SU-DHL-6 (cell line): ENCODE measurements at regions not wholly inside any gene's neighbourhood (a gene's known extent, or its start where the extent isn't known, plus 50 kb on each side); places are given as distances from the start of the nearest gene placed in this dataset.

ENCODE experiments used
- H2AFZ ChIP-seq: fragments of 200-600 bp; sonication (generic); 2 replicates; pipeline ENCODE4 v1.6.1; 2014; ENCODE audit warnings: low read depth, mild to moderate bottlenecking, moderate library complexity, mixed read lengths, antibody characterized with exemption, low read length; ENCODE audit not compliant: severe bottlenecking
- H3F3A ChIP-seq: fragments of 200-600 bp; shearing (Covaris generic); 2 replicates; pipeline ENCODE4 v1.6.0; 2016; ENCODE audit warnings: antibody characterized with exemption, mild to moderate bottlenecking; ENCODE audit not compliant: insufficient read depth
- H3K27ac ChIP-seq: fragments of 200-600 bp; sonication (generic); 2 replicates; pipeline ENCODE4 v1.5.1; 2016; ENCODE audit warnings: low read depth, mild to moderate bottlenecking, low read length, moderate library complexity, mixed read lengths
- H3K27me3 ChIP-seq: fragments of 200-600 bp; sonication (generic), shearing (Covaris generic); 2 replicates; pipeline ENCODE4 v1.6.0; 2014; ENCODE audit warnings: mild to moderate bottlenecking, low read length
- H3K36me3 ChIP-seq: fragments of 200-600 bp; sonication (generic); 2 replicates; pipeline ENCODE4 v1.6.1; 2014; ENCODE audit warnings: mild to moderate bottlenecking, low read length, mixed read lengths
- H3K4me2 ChIP-seq: fragments of 300-600, 200-600 bp; shearing (Covaris generic), sonication (generic); 2 replicates; pipeline ENCODE4 v1.6.0; 2014; ENCODE audit warnings: low read length, low read depth, mild to moderate bottlenecking; ENCODE audit not compliant: poor library complexity, severe bottlenecking
- H3K4me3 ChIP-seq: fragments of 200-600 bp; sonication (generic); 2 replicates; pipeline ENCODE4 v1.5.1; 2014; ENCODE audit warnings: antibody characterized with exemption, low read length, mild to moderate bottlenecking, mixed read lengths; ENCODE audit not compliant: insufficient read depth, poor library complexity, severe bottlenecking
- H3K79me2 ChIP-seq: fragments of 200-600 bp; sonication (generic); 2 replicates; pipeline ENCODE4 v1.6.1; 2014; ENCODE audit warnings: mild to moderate bottlenecking, low read length, moderate library complexity; ENCODE audit not compliant: insufficient read depth
- H3K9ac ChIP-seq: fragments of 200-600 bp; sonication (generic); 2 replicates; pipeline ENCODE4 v1.7.0; 2014; ENCODE audit warnings: mild to moderate bottlenecking, low read length
- H3K9me2 ChIP-seq: fragments of 200-600 bp; sonication (generic); replicated peaks from 2 replicates; pipeline ENCODE4 v1.6.1; 2014; ENCODE audit warnings: low read length; ENCODE audit not compliant: insufficient read depth
- H3K9me3 ChIP-seq: fragments of 200-600 bp; sonication (generic); 2 replicates; pipeline ENCODE4 v1.6.1; 2014; ENCODE audit warnings: low read length, mixed read lengths; ENCODE audit not compliant: insufficient read depth
- H4K20me1 ChIP-seq: fragments of 200-600 bp; sonication (generic); 2 replicates; pipeline ENCODE4 v1.6.1; 2014; ENCODE audit warnings: low read depth, mild to moderate bottlenecking, antibody characterized with exemption, low read length, moderate library complexity, mixed read lengths
- EZH2phosphoT487 ChIP-seq: fragments of 200-600 bp; sonication (generic), shearing (Covaris generic); conservative IDR thresholded peaks from 2 replicates; pipeline ENCODE4 v1.6.1; 2018; ENCODE audit warnings: mild to moderate bottlenecking, antibody characterized with exemption, low read length, moderate library complexity, mixed read lengths
- TF ChIP-seq, protein P1 (sequence below): fragments of 200-600 bp; sonication (generic); IDR thresholded peaks from one replicate; pipeline ENCODE4 v1.5.1; 2017; ENCODE audit warnings: antibody characterized with exemption, mild to moderate bottlenecking, low read length, moderate library complexity; ENCODE audit not compliant: insufficient read depth, poor library complexity, severe bottlenecking

DNA sequence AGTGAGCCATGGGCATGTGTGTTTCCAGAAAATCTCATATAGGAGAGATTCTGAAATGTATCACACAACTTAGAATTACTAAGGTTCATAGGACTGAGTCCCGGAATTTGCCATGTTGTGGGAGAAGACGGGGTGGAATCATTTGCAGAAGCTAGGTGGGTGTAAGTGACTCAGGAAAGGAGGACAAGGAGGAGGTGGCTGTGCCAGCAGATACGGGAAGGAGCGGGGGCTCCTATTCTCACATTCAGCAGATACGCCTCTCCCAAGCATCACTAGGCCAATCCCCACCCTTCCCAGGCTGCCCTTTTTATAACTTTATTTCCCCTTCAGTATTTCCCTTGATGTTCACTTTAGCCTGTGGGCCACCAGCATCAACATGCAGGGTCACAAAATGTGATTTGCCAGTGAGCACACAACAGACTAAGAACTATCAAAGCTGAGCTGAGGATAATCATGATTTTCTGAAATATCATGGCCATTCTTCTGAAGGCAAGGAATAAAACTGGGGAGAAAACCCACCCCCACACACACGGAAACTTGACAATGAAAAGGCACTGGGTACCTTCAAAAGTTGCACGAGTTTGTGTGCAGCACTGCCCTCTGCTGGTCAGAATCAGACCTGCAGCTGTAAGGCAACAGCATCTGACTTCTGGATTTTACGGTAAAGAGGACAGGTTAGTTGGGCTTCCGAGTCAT is 133.2 kb downstream of the MTX3 start:
- Histone ChIP-seq H3K4me3 (no peak overlapping the region), H3F3A (no peaks in the 10 kb centered on the region), H3K9ac (no peak overlapping the region), H3K9me3 (no peaks in the 10 kb centered on the region), H4K20me1 (no peaks in the 10 kb centered on the region), H3K27me3 (no peaks in the 10 kb centered on the region), H3K27ac (no peak overlapping the region), H3K36me3 (no peaks in the 10 kb centered on the region), H2AFZ (no peak overlapping the region), H3K79me2 (no peaks in the 10 kb centered on the region), H3K4me2 (no peak overlapping the region), H3K9me2 (no peaks in the 10 kb centered on the region)
- TF ChIP-seq EZH2phosphoT487 = no peak
- TF ChIP-seq, protein P1, sequence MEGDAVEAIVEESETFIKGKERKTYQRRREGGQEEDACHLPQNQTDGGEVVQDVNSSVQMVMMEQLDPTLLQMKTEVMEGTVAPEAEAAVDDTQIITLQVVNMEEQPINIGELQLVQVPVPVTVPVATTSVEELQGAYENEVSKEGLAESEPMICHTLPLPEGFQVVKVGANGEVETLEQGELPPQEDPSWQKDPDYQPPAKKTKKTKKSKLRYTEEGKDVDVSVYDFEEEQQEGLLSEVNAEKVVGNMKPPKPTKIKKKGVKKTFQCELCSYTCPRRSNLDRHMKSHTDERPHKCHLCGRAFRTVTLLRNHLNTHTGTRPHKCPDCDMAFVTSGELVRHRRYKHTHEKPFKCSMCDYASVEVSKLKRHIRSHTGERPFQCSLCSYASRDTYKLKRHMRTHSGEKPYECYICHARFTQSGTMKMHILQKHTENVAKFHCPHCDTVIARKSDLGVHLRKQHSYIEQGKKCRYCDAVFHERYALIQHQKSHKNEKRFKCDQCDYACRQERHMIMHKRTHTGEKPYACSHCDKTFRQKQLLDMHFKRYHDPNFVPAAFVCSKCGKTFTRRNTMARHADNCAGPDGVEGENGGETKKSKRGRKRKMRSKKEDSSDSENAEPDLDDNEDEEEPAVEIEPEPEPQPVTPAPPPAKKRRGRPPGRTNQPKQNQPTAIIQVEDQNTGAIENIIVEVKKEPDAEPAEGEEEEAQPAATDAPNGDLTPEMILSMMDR = peak; percentile 58

DNA sequence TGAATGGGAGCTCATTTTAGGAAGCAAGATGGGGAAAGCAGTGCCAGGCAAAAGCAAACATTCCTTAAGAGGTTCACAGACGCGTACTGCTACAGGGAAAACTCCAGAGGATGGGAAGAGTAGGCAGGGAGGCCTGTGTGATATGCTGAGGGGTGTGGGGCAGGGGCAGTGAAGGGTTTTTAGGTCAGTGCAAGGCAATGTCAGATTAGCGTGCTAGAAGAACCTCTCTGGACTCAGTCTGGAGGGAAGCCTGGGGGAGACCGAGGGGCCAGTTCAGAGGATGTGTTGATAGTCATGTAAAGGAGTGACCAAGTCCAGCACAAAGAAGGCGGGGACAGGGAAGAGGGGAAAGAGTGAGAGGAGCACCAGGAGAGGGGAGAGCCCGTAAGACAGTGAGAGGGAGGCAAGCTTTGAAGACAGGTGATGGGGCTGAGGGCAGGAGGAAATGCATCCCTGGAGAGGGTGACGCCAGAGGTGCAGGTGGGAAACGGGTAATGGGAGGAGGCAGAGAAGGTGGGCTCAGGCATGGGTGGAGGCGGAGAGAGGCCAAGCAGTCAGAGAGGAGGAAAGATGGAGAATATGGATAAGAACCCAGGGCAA is 134.5 kb downstream of the MTX3 start:
- H3K9me3 ChIP-seq = no peaks in the 10 kb centered on the region
- H3K9ac ChIP-seq = no peak overlapping the region
- no peaks in the 10 kb centered on the region for H3K27me3 ChIP-seq
- H3K4me2 ChIP-seq = no peak overlapping the region
- H3F3A ChIP-seq = no peaks in the 10 kb centered on the region
- no peaks in the 10 kb centered on the region for H3K9me2 ChIP-seq
- H2AFZ ChIP-seq = no peak overlapping the region
- H4K20me1 ChIP-seq = no peaks in the 10 kb centered on the region
- H3K27ac ChIP-seq = no peak overlapping the region
- H3K79me2 ChIP-seq = no peaks in the 10 kb centered on the region
- no peak for TF ChIP-seq EZH2phosphoT487
- TF ChIP-seq, protein P1 = no peak
- no peaks in the 10 kb centered on the region for H3K36me3 ChIP-seq
- H3K4me3 ChIP-seq = no peak overlapping the region

DNA sequence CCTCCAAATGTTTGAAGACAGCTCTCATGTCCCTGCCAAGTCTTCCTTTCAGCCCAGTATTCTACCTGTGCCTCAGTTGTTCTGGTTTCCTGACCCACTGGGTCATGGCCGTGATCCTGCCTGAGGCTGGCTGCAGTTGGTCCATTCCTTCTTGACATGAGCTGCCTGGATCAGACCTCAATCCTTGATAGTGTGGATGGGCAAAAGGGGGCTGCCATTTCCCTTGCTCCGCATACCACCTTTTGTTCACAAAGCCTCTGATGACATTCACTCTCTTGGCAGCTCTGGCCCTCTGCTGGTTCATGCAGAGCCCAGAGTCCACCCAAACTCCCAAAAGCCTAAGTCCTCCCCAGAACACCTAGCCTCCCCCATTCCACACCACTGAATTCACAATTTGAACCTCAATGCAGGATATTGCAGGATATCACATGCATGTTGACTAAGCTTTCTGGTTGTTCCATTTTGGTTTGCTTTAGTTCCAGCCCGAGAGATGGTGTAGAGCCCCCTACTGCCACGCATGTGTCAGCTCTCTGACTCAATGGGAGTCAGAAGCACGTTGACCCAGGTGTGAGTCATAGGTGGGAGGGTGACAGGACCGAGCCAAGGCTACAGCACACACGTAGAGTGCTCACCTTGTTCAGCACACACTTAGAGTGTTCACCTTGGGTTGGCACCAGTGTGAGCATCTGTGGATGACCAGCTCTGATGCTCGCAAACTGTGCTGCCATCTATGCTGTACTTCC is 137.2 kb downstream of the MTX3 start:
- no peak for TF ChIP-seq EZH2phosphoT487
- TF ChIP-seq, protein P1 = no peak
- Histone ChIP-seq H2AFZ (no peak overlapping the region), H3K9ac (no peak overlapping the region), H3K27ac (no peak overlapping the region), H3K79me2 (no peaks in the 10 kb centered on the region), H3K4me3 (no peak overlapping the region), H3K9me2 (no peaks in the 10 kb centered on the region), H3F3A (no peaks in the 10 kb centered on the region), H3K4me2 (no peak overlapping the region), H3K36me3 (no peaks in the 10 kb centered on the region), H4K20me1 (no peaks in the 10 kb centered on the region), H3K9me3 (no peaks in the 10 kb centered on the region), H3K27me3 (no peaks in the 10 kb centered on the region)
